ENCODE measurements at regions not wholly inside any gene's neighbourhood (a gene's known extent, or its start where the extent isn't known, plus 50 kb on each side); places are given as distances from the start of the nearest gene placed in this dataset.

DNA sequence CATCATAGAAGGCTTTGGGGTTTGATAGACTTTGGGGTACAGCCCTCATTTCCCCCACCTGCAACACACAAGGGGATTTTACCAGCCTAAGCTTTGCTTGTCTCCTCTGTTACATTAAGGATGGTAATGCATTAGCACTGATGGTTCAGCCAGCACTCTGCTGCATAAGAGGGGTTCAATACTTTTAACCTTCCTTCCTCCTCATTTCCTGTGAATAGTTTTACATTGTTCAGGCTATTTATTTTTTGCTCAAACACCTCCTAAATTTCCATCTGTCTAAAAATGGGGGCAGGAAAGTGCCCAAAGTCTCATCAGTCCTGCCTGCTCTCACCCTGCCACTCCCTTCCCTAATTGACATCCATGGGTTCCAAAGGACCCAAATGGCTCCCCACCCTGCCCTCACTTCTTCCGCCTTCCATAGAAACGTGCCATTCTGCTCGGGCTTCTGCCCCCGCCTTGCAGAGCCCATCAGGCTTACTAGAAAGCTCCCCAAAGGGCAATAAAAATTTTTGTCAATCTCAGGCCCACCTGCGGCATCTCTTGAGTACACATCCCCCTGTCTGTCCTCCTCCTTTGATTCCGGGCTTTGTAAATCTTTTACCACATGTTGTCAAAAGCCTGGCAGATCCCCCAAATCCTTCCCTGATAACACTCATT, 239.5 kb upstream of the SLC24A2 start:
- Histone ChIP-seq H3K9ac (replicated peaks in 1 of 4; ENCODE audit: extremely low read depth in 1 of 4, low read depth in 3 of 4, low read length in 3 of 4) (no peak overlapping the region), H2BK120ac (replicated peaks; ENCODE audit: low read depth, low read length) (no peak overlapping the region), H3K4me2 (ENCODE audit: insufficient read depth in 1 of 2, low read depth in 2 of 2, low read length in 2 of 2) (no peak overlapping the region), H3K23me2 (ENCODE audit: low read depth, low read length) (no peaks in the 10 kb centered on the region; the same call in 1 of the 2 replicates), H3K56ac (replicated peaks; ENCODE audit: insufficient read length, low read depth, low read length) (no peak overlapping the region), H2AFZ (ENCODE audit: low read length) (no peak overlapping the region), H3K4me1 (replicated peaks in 1 of 4; ENCODE audit: control insufficient read depth in 3 of 4, insufficient read depth in 4 of 4, low read length in 3 of 4) (no peaks in the 10 kb centered on the region), H2BK15ac (ENCODE audit: low read length) (no peak overlapping the region), H3K79me2 (ENCODE audit: control insufficient read depth in 1 of 2, insufficient read depth in 2 of 2, low read length in 2 of 2) (no peaks in the 10 kb centered on the region), H4K5ac (ENCODE audit: insufficient read length, low read depth, low read length) (no peak overlapping the region), H3K27me3 (replicated peaks in 1 of 4; ENCODE audit: control insufficient read depth in 3 of 4, extremely low read depth in 1 of 4, insufficient read depth in 3 of 4, low read length in 3 of 4) (no peaks in the 10 kb centered on the region), H3K4ac (replicated peaks; ENCODE audit: insufficient read length, low read depth, low read length) (no peak overlapping the region), H2BK12ac (ENCODE audit: low read depth, low read length) (no peak overlapping the region), H3K36me3 (ENCODE audit: control insufficient read depth in 2 of 4, insufficient read depth in 4 of 4, low read length in 3 of 4) (no peaks in the 10 kb centered on the region), H3K9me3 (ENCODE audit: insufficient read depth in 2 of 2, low read depth in 1 of 2, low read length in 1 of 2) (no peaks in the 10 kb centered on the region), H2AK5ac (ENCODE audit: low read depth, low read length) (no peak overlapping the region), H3K27ac (ENCODE audit: low read depth, low read length) (no peak overlapping the region), H4K8ac (ENCODE audit: extremely low read depth, insufficient read depth, low read length) (no peak overlapping the region), H3K18ac (ENCODE audit: extremely low read depth, low read length) (no peak overlapping the region), H2BK20ac (ENCODE audit: low read length) (no peak overlapping the region), H2BK5ac (ENCODE audit: low read depth, low read length) (no peak overlapping the region), H3K79me1 (ENCODE audit: low read depth, low read length) (no peaks in the 10 kb centered on the region), H4K91ac (replicated peaks; ENCODE audit: insufficient read length, low read length) (no peak overlapping the region), H3K14ac (ENCODE audit: insufficient read length) (no peak overlapping the region), H3K23ac (ENCODE audit: insufficient read length) (no peak overlapping the region), H3K4me3 (ENCODE audit: extremely low read depth in 1 of 4, insufficient read depth in 2 of 4, low read depth in 3 of 4, low read length in 4 of 4) (no peak overlapping the region), H4K20me1 (replicated peaks in 1 of 2; ENCODE audit: control insufficient read depth in 1 of 2, insufficient read depth in 2 of 2, low read length in 2 of 2) (no peaks in the 10 kb centered on the region)
- no peak for DNase-seq (ENCODE audit: low read depth in 1 of 2, low spot score in 2 of 2)
- 93% methylated on average over 6 of the region's 6 CpGs; no CpG with 5 or more reads in 1 of the 2 experiments for WGBS, 2 experiments (ENCODE audit: extremely low coverage in 1 of 2, insufficient coverage in 1 of 2, insufficient read length in 1 of 2, insufficient replicate concordance in 2 of 2, low coverage in 1 of 2, low lambda C conversion rate in 2 of 2, missing lambda C conversion rate in 1 of 2)
- POLR2A ChIA-PET (ENCODE audit: partially characterized antibody) = no interaction called here
- FAIRE-seq = no peak
- CTCF ChIA-PET (ENCODE audit: partially characterized antibody) = interaction anchor here (1.1 kb wide), 1 partner anchor 557 kb away, joined by 3 read pairs; no protein-coding TSS in a partner anchor
- no peak for TF ChIP-seq TAF1 (IDR thresholded peaks at IDR 0.05; ENCODE audit: low read depth, low read length)
- no peak for TF ChIP-seq SP1 (IDR thresholded peaks at IDR 0.05; ENCODE audit: low read depth, low read length)
- no peak for TF ChIP-seq SIN3A (conservative IDR thresholded peaks at IDR 0.05 in 1 of 2, IDR thresholded peaks at IDR 0.05 in 1 of 2; ENCODE audit: low read depth in 1 of 2, low read length in 2 of 2)
- TF ChIP-seq CREB1 (IDR thresholded peaks at IDR 0.05) = no peak
- no peak for TF ChIP-seq POLR2AphosphoS5 (IDR thresholded peaks at IDR 0.05; ENCODE audit: low read depth, low read length)
- no peak for TF ChIP-seq RNF2 (IDR thresholded peaks at IDR 0.05; ENCODE audit: borderline replicate concordance, low read depth, low read length, missing control alignments, poor library complexity, severe bottlenecking)
- TF ChIP-seq EP300 (IDR thresholded peaks at IDR 0.05; ENCODE audit: borderline replicate concordance in 1 of 2, low read depth in 2 of 2, low read length in 2 of 2) = no peak
- no peak for TF ChIP-seq HDAC6 (IDR thresholded peaks at IDR 0.05; ENCODE audit: low read depth, low read length)

Data from H1 (cell line).